HG02973 (cell line): ENCODE measurements at regions not wholly inside any gene's neighbourhood (a gene's known extent, or its start where the extent isn't known, plus 50 kb on each side); places are given as distances from the start of the nearest gene placed in this dataset.
"Not testable (repeated sequence)": the region's sequence is repeated elsewhere in the genome, so short reads cannot be mapped to it uniquely, and the experiment has no call there.

Experiments
- ATAC-seq: cut with Tn5 transposase; IDR thresholded peaks from one replicate; pipeline ENCODE4 v1.9.1; 2021; ENCODE audit warnings: moderate library complexity; ENCODE audit not compliant: unreplicated experiment

DNA sequence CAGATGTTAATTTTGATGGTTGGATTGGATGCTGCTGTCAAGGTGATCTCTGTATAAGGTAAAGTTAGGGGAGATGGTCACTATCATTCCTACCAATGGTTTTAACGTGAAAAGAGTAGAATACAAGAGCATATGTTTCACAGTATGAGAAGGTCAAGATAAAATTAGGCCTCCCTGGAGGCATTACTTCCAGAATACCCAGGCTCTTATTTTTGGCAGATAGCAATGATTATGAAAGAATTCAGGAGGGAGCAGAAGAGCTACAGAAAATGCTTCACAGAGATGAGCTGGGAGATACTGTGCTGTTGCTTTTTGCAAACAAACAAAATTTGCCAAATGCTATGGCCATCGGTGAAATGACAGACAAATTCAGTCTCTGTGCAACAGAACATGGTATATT lies 547.5 kb upstream of the SPRY2 start:
- ATAC-seq = no peak

GRCh38 chr13:80884056-80884785 lies 543.3 kb upstream of the SPRY2 start:
- ATAC-seq = no peak

- no peak for ATAC-seq
These were observed 542.6 kb upstream of the SPRY2 start for GRCh38 chr13:80883545-80883944.

GRCh38 chr13:80881942-80882445 lies 541.1 kb upstream of the SPRY2 start:
- ATAC-seq = no peak

DNA sequence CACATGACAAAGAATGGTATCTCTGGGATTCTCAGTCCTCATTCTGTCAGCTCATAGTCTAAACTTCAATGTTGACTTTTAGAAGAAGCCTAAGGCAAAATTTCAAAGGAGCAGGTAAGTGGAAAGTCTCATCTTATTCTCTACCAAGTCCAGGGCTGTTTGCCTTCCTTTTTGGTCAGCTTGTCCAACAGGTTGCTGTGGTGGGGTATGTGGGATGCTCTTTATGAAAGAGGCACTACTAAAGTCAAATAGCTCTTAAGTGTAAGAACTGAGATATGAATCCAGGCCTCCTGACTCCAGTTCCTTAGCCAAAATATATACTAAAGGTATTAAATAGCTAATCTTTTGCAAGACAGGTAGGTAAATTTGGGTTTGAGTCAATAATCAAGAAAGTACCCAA lies 540.6 kb upstream of the SPRY2 start:
- ATAC-seq = no peak

DNA sequence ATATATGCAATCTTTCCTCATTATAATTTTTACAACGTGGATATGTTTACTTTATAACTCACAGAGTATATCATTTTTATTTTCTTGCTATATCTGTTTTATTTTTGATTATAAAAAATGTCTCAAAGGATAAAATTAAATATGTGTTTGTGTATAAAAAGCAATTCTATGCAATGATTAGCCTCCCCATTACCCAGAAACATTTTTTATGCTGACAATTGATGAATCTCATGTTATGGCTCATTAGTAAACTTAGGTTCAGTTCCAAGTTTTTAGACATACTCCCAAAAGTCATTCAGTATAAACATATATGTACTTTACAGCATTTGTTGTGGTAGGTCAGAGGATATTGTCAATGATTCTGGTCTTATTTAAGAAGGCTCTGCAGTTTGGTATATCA lies 540.1 kb upstream of the SPRY2 start:
- ATAC-seq = no peak

DNA sequence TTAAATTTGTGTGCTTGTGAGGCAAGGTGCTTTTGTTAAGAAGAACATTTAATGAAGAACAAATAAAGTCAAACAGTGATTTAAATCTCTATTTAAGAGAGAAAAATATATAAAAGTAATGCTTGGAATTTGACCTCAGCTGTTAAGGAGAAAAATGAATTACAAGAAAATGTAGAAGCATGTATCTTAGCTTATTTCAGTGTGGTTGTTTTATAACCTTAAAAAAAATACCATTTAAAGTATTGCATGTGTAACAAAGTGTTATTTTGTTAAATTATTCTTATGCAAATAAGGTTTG lies 537.0 kb upstream of the SPRY2 start:
- no peak for ATAC-seq

GRCh38 chr13:80877209-80877943 lies 536.5 kb upstream of the SPRY2 start:
- ATAC-seq = no peak

DNA sequence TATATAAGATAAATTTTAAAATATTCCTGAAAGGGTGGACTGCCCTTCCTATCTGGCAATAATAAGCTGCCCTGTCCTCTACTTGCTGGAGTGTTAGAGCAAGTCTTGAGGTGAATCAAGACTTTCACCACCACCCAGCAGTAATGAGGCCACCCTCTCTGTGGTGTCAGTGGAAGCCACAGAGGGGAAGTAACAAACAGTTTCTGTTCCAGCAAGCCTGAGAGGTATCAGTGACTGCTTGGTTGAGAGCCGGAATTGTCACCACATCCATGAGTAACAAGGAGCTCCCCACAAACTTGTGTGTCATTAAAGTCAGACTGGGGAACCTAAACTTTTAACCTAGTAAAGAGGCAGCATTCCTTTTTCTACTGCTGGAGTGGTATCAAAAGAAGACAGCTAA lies 532.7 kb upstream of the SPRY2 start:
- ATAC-seq = peak; percentile 96

GRCh38 chr13:80871971-80872370 lies 531.0 kb upstream of the SPRY2 start:
- not testable (repeated sequence) for ATAC-seq

- ATAC-seq = no peak
These were observed 530.6 kb upstream of the SPRY2 start for GRCh38 chr13:80871481-80871880.

DNA sequence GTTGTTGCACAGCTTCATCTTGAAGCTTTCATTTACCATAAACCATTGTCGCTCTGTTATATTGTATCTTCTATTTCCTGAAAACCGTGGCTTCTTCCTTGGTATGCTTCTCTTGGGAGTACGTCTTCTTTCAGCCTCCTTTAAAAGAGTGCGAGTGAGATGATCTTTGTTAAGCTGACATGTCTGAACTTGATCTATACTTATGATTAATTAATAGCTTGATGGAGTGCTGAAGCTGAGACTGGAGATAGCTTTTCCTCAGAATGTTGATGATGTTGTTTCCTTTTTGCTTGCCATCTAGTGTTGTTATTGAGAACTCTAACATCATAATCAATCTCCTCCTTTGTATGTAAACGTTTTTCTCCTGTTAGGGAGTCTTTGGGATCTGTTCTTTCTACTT lies 529.3 kb upstream of the SPRY2 start:
- no peak for ATAC-seq

DNA sequence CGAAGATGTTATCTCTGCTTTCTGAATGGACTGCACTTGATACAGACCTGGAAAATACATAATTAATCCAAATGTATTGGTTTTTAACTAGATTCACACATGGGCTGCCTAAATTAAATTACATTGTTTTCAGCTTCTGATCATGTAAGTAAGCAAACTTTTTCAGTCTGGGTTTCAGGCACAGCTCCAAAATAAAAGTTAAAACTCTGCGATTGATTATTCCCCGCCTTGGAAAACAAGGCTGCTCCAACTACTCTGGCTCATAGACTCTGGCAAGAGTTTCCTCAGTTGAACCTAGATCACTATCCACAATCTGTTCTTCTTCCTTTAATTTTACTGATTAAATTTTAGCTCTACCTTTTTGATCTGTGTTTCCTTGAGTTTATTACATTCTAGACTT lies 526.0 kb upstream of the SPRY2 start:
- no peak for ATAC-seq

DNA sequence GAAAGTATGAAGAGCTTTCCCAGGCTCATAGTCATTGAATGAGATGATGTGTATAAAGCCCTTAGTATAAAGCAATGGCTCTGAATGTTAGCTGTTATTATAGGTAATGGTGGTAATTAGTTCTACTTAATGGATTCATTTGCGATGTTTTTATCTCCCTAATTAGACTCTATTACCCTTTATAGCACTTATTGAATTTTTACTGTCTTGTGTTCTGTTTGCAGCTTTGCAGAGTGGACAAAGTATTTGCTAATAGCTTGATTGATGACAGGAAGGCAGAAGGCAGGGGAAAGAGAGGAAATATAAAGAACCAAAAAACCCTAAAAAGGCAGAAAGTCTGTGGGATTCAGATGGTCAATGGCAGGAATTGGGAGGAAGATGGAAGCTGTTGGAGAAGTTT lies 524.4 kb upstream of the SPRY2 start:
- ATAC-seq = no peak

GRCh38 chr13:80862456-80862855 lies 521.5 kb upstream of the SPRY2 start:
- ATAC-seq = no peak

DNA sequence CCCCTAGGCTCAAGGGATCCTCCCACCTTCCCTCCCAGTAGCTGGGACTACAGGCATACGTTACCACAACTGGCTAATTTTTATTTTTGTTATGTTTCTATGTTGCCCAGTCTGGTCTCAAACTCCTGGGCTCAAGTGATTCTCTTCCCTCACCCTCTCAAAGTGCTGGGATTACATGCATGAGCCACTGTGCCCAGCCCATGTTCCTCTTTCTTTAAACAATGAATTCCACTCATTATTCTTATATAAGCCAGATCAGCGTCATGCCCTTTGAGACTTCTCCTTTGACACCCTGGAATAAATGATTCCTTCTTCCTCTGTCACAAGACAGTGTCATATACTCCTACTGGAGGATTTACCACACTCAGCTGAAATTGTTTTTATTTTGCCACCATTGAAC lies 519.9 kb upstream of the SPRY2 start:
- no peak for ATAC-seq

- ATAC-seq = no peak
These were observed 517.2 kb upstream of the SPRY2 start for GRCh38 chr13:80858131-80858530.

DNA sequence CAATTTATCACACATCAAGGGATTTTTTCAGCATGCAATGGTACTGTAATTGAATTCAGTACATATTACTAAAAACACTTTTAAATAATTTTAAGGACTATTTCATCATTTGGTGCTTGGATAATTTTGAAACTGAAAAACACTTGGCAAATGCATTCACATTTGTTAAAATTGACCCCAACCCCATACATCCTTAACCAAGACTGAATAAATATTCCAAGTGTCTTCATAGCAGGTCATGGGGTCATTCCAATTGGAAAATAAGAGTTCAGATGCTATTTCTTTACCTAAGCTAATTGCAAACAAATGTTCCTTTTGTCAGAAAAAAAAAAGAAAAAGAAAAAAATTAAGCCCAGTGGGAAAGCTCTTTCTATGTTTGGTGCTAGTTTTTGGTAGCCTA lies 516.4 kb upstream of the SPRY2 start:
- no peak for ATAC-seq

- ATAC-seq = no peak
These were observed 509.8 kb upstream of the SPRY2 start for GRCh38 chr13:80850771-80851170.

- ATAC-seq = no peak
These were observed 503.2 kb upstream of the SPRY2 start for GRCh38 chr13:80844164-80844563.

DNA sequence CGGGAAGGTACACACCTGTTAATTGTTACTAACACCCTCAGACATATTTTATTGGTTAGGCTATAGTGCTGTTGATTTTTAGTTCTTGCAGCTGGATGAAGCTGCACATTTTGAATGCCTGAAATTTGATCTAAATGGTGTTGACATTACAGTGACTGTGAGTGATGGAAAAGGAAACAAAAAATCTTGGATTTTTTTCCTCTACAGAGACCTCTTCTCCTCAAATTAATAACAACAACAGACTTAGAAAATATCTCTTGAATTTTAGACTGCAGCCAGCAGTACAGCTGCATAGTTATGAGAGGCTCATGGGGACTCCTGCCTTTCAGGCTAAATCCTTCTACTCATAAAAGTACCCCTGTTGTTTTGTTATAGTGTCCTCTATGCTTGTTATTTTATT lies 500.5 kb upstream of the SPRY2 start:
- no peak for ATAC-seq

GRCh38 chr13:80840316-80840976 lies 499.5 kb upstream of the SPRY2 start:
- ATAC-seq = no peak
